ENCODE measurements at regions not wholly inside any gene's neighbourhood (a gene's known extent, or its start where the extent isn't known, plus 50 kb on each side); places are given as distances from the start of the nearest gene placed in this dataset.

GRCh38 chr18:39743463-39743862, 2177.9 kb upstream of the CELF4 start:
- Histone ChIP-seq H3K36me3 (ENCODE audit: control insufficient read depth, insufficient read depth, low read length) (no peaks in the 10 kb centered on the region), H3K4me3 (replicated peaks; ENCODE audit: low read depth, low read length) (no peak overlapping the region), H3K27me3 (replicated peaks; ENCODE audit: control insufficient read depth, insufficient read depth, low read length) (no peaks in the 10 kb centered on the region)
- TF ChIP-seq CTCF (IDR thresholded peaks at IDR 0.05; ENCODE audit: insufficient read depth, low read length, poor library complexity, severe bottlenecking), result no peak
- no peak for DNase-seq (ENCODE audit: extremely low read depth, insufficient read length)

GRCh38 chr18:39741755-39742466, 2176.3 kb upstream of the CELF4 start:
- Histone ChIP-seq H3K27me3 (replicated peaks; ENCODE audit: control insufficient read depth, insufficient read depth, low read length) (no peaks in the 10 kb centered on the region), H3K4me3 (replicated peaks; ENCODE audit: low read depth, low read length) (no peak overlapping the region), H3K36me3 (ENCODE audit: control insufficient read depth, insufficient read depth, low read length) (no peaks in the 10 kb centered on the region)
- no peak for TF ChIP-seq CTCF (IDR thresholded peaks at IDR 0.05; ENCODE audit: insufficient read depth, low read length, poor library complexity, severe bottlenecking)
- DNase-seq (ENCODE audit: extremely low read depth, insufficient read length), result no peak

GRCh38 chr18:39737869-39738268, 2172.3 kb upstream of the CELF4 start:
- no peak for TF ChIP-seq CTCF (IDR thresholded peaks at IDR 0.05; ENCODE audit: insufficient read depth, low read length, poor library complexity, severe bottlenecking)
- Histone ChIP-seq H3K36me3 (ENCODE audit: control insufficient read depth, insufficient read depth, low read length) (no peaks in the 10 kb centered on the region), H3K4me3 (replicated peaks; ENCODE audit: low read depth, low read length) (no peak overlapping the region), H3K27me3 (replicated peaks; ENCODE audit: control insufficient read depth, insufficient read depth, low read length) (no peaks in the 10 kb centered on the region)
- DNase-seq (ENCODE audit: extremely low read depth, insufficient read length), result no peak

GRCh38 chr18:39732918-39733317, 2167.3 kb upstream of the CELF4 start:
- no peak overlapping the region for H3K4me3 ChIP-seq (replicated peaks; ENCODE audit: low read depth, low read length)
- H3K27me3 ChIP-seq (replicated peaks; ENCODE audit: control insufficient read depth, insufficient read depth, low read length), result no peaks in the 10 kb centered on the region
- no peak for DNase-seq (ENCODE audit: extremely low read depth, insufficient read length)
- no peaks in the 10 kb centered on the region for H3K36me3 ChIP-seq (ENCODE audit: control insufficient read depth, insufficient read depth, low read length)
- TF ChIP-seq CTCF (IDR thresholded peaks at IDR 0.05; ENCODE audit: insufficient read depth, low read length, poor library complexity, severe bottlenecking), result no peak

- no peak overlapping the region for H3K4me3 ChIP-seq (replicated peaks; ENCODE audit: low read depth, low read length)
- H3K27me3 ChIP-seq (replicated peaks; ENCODE audit: control insufficient read depth, insufficient read depth, low read length), result no peaks in the 10 kb centered on the region
- H3K36me3 ChIP-seq (ENCODE audit: control insufficient read depth, insufficient read depth, low read length), result no peaks in the 10 kb centered on the region
- no peak for TF ChIP-seq CTCF (IDR thresholded peaks at IDR 0.05; ENCODE audit: insufficient read depth, low read length, poor library complexity, severe bottlenecking)
- DNase-seq (ENCODE audit: extremely low read depth, insufficient read length), result no peak
Observed at GRCh38 chr18:39730606-39731005, 2165.0 kb upstream of the CELF4 start.

- DNase-seq (ENCODE audit: extremely low read depth, insufficient read length), result no peak
- Histone ChIP-seq H3K4me3 (replicated peaks; ENCODE audit: low read depth, low read length) (no peak overlapping the region), H3K27me3 (replicated peaks; ENCODE audit: control insufficient read depth, insufficient read depth, low read length) (no peaks in the 10 kb centered on the region), H3K36me3 (ENCODE audit: control insufficient read depth, insufficient read depth, low read length) (no peaks in the 10 kb centered on the region)
- TF ChIP-seq CTCF (IDR thresholded peaks at IDR 0.05; ENCODE audit: insufficient read depth, low read length, poor library complexity, severe bottlenecking), result no peak
Observed at GRCh38 chr18:39724652-39725051, 2159.1 kb upstream of the CELF4 start.

Measured in GM06990 (cell line).